Activated CD4-positive, alpha-beta memory T cell treated with anti-CD3 and anti-CD28 coated beads for 36 hours (primary cell): ENCODE measurements at regions not wholly inside any gene's neighbourhood (a gene's known extent, or its start where the extent isn't known, plus 50 kb on each side); places are given as distances from the start of the nearest gene placed in this dataset.
A peak's percentile ranks its signal among the peaks of the same experiment; 100 is the strongest.

Experiments
- CTCF ChIA-PET: fragments of 350-600 bp; sonication (Branson Sonifier 250); formaldehyde crosslinking; loops from one replicate; lab custom pipeline; 2021; ENCODE audit warnings: antibody characterized with exemption, inconsistent platforms; lab: Charles Lee
- POLR2A ChIA-PET: fragments of 350-600 bp; sonication (Branson Sonifier 250); formaldehyde crosslinking; loops from one replicate; lab custom pipeline; 2021; ENCODE audit warnings: antibody characterized with exemption; lab: Charles Lee
- DNase-seq: peaks from one replicate; pipeline ENCODE4 v3.0.0-alpha.2; 2020
- H3K27ac Mint-ChIP-seq: one replicate; pipeline ENCODE4 v1.8.0; 2021; ENCODE audit warnings: mixed read lengths
- H3K27me3 Mint-ChIP-seq: one replicate; pipeline ENCODE4 v1.8.0; 2021; ENCODE audit warnings: mixed read lengths
- H3K36me3 Mint-ChIP-seq: one replicate; pipeline ENCODE4 v1.8.0; 2021; ENCODE audit warnings: mixed read lengths
- H3K4me1 Mint-ChIP-seq: one replicate; pipeline ENCODE4 v1.8.0; 2021; ENCODE audit warnings: low read depth, mixed read lengths
- H3K4me3 Mint-ChIP-seq: one replicate; pipeline ENCODE4 v1.8.0; 2021; ENCODE audit warnings: mild to moderate bottlenecking, mixed read lengths
- H3K9me3 Mint-ChIP-seq: one replicate; pipeline ENCODE4 v1.8.0; 2021; ENCODE audit warnings: mixed read lengths
- intact Hi-C: fragments of 100-400 bp; cut with micrococcal nuclease; formaldehyde crosslinking; loops from one replicate; pipeline ENCODE4 v1.15.1; 2023

DNA sequence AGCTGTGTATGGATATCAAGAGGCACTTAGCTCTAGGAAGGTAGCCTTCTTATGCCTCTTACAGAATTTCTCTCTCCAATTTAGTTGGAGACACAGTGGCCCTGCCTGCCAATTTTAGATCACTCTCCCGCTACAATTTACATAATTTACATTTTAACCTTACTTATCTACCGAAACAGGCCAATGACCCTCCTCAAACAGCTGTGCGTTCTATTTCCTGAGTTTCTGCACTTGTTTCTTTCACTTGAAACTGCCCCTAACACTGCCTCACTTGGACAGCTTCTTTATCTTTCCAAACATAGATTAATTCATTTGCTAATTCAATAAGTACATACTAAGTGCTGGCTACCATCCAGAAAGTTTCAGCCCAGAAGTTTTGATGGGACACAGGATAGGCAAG, 52.9 kb upstream of the HDDC2 start:
- Mint-ChIP-seq H3K36me3 (no peaks in the 10 kb centered on the region), H3K4me3 (no peak overlapping the region), H3K27ac (no peak overlapping the region), H3K9me3 (no peaks in the 10 kb centered on the region), H3K27me3 (peaks cover 2% of the 10 kb centered on the region), H3K4me1 (peaks cover 7% of the 10 kb centered on the region)
- CTCF ChIA-PET = no interaction called here
- DNase-seq = no peak
- intact Hi-C loops = no loop called here
- POLR2A ChIA-PET = no interaction called here

DNA sequence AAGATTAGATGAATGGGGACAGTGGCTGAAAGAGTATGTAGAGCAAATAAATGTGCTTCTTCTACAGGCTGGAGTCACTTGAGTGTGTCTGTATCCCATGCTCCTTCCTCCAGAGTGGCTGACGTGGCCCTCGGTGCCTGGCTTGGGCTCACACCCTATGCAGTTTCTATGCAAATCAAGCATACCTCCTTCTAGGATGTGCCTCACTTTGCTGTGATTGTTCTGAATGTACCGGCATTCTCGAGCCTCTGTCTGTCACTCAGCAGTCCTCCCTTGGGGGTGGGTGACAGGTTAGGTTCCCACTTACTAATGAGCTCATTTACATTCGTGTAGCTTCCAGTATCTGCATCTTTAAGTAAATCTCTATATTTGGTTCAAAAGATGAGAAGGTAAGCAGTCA, 55.1 kb upstream of the HDDC2 start:
- no peaks in the 10 kb centered on the region for H3K9me3 Mint-ChIP-seq
- no peak for DNase-seq
- H3K36me3 Mint-ChIP-seq = no peaks in the 10 kb centered on the region
- CTCF ChIA-PET = interaction anchor here (1.0 kb wide), 1 partner anchor 10 kb away, joined by 3 read pairs; no protein-coding TSS in a partner anchor
- H3K27me3 Mint-ChIP-seq = peaks cover 8% of the 10 kb centered on the region
- intact Hi-C loops = no loop called here
- H3K4me1 Mint-ChIP-seq = peaks cover 7% of the 10 kb centered on the region
- POLR2A ChIA-PET = no interaction called here
- H3K4me3 Mint-ChIP-seq = no peak overlapping the region
- no peak overlapping the region for H3K27ac Mint-ChIP-seq

DNA sequence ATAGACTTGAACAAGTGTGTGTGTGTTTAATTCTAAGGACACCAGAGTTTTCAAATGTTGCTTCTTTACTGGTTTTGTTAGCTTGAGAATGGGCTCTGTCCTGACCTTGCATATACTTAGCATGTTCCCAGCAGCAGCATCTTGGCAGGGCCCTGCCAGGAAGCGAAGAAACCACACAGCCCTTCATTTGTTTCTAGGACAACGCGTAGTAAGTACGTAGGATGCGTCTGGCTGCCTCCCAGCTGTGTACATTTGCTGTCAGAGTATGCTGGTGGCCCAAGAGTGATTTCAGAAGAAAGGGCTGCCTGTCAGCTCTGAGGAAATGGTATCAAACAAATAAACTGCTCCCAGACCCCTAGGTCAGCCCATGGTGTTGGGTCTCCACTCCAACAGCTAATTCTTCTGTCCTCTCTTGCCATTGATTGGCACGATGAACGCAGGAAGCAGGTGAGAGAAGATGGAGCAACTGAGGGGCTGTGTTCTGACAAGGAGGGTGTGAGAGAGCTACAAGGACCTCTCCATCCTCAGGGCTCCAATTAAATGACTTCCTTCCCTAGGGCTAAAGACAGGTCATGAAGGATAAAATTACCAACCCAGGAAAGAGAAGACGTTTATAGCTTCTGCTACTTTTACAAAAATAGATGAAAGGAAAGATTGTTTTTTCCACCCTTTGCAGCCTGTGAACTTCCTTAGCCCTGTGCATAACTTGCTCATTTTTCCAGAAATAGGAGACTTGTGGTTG, 55.9 kb upstream of the HDDC2 start:
- ChIA-PET POLR2A (no interaction called here), CTCF (interaction anchor here (1.0 kb wide), 1 partner anchor 9 kb away, joined by 3 read pairs; no protein-coding TSS in a partner anchor)
- intact Hi-C loops = no loop called here
- peaks cover 14% of the 10 kb centered on the region for H3K27me3 Mint-ChIP-seq
- H3K36me3 Mint-ChIP-seq = no peaks in the 10 kb centered on the region
- peak; percentile 18 for DNase-seq
- H3K27ac Mint-ChIP-seq = no peak overlapping the region
- peaks cover 9% of the 10 kb centered on the region for H3K4me1 Mint-ChIP-seq
- no peak overlapping the region for H3K4me3 Mint-ChIP-seq
- H3K9me3 Mint-ChIP-seq = no peaks in the 10 kb centered on the region

DNA sequence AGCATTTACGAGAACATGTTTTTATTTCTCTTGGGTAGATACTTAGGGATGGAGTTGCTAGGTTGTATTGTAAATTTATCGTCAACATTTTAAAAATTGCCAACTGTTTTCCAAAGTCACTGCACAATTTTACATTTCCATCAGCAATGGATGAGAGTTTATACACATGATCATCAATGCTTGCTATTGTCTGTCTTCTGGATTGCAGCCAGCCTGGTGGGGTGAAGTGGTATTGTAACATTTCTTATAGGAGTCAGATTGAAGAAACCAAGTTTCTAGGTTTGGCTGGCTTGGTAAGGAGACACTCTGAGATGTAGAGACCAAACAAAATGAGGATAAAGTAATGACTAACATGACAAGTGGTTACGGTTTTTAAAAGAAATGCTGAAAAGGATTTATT, 57.1 kb upstream of the HDDC2 start:
- H3K9me3 Mint-ChIP-seq = no peaks in the 10 kb centered on the region
- ChIA-PET POLR2A (no interaction called here), CTCF (no interaction called here)
- H3K4me1 Mint-ChIP-seq = peaks cover 10% of the 10 kb centered on the region
- H3K27ac Mint-ChIP-seq = no peak overlapping the region
- H3K27me3 Mint-ChIP-seq = peaks cover 21% of the 10 kb centered on the region
- no peak overlapping the region for H3K4me3 Mint-ChIP-seq
- H3K36me3 Mint-ChIP-seq = no peaks in the 10 kb centered on the region
- no peak for DNase-seq
- intact Hi-C loops = no loop called here

DNA sequence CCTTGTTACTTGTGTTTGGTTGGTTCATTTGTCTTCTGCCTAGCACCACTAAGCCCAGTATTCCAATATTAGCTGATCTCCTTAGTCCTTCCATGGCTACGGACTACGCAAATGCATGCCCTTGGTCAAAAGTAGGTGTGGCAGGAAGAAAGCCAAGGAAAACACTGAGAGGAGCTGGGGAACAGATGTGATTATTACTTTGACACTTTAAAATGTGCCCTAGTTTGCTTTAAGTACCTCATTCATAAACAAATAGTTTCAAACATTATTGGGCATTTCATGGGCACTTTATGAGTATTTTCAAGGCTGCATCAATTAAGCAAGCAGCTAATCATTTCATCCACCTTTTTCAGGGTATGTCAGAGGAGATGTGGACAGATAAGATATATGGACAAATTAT, 60.1 kb upstream of the HDDC2 start:
- Mint-ChIP-seq H3K4me1 (peaks cover 10% of the 10 kb centered on the region), H3K27ac (no peak overlapping the region), H3K36me3 (no peaks in the 10 kb centered on the region), H3K9me3 (no peaks in the 10 kb centered on the region), H3K4me3 (no peak overlapping the region), H3K27me3 (peaks cover 31% of the 10 kb centered on the region)
- POLR2A ChIA-PET = no interaction called here
- intact Hi-C loops = no loop called here
- CTCF ChIA-PET = no interaction called here
- DNase-seq = no peak

DNA sequence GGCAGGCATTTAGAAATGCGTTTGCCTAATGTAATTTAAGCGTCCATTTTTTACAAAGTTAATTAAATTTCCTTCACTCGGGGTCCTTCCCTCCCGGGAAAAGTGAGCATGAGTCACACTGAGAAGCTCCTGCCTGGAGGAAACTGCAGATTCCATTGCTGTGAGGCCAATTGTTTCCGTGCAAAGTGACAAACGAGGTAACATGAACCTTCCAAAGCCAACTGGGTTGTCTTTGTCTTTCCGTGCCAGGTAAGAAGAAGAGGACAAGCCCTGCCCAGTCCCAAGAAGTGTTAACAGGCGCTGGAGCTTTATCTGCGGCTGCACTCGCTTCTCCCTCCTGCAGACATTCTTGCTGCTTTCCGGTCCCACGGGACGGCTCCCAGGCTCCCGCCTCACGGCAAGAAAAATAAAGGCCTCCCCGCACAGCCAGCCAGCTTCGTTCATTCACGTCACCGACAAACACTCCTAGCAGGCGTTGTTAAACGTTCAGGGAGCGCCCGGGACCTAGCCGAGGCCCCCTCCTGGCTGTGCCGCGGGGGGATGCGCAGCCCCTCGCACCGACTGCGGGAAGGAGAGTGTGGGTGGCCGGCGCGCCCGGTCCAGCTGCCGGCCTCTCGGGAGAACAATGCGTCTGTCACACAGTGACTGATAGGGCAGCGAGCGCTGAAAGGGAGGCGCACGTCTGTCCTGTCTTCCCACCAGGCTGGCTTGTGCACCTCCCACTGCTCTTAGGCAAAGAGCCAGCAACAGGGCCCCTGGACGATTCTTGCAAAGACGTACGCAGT, 61.5 kb upstream of the HDDC2 start:
- no peak overlapping the region for H3K27ac Mint-ChIP-seq
- intact Hi-C loops = no loop called here
- peaks cover 31% of the 10 kb centered on the region for H3K27me3 Mint-ChIP-seq
- ChIA-PET POLR2A (no interaction called here), CTCF (no interaction called here)
- no peaks in the 10 kb centered on the region for H3K36me3 Mint-ChIP-seq
- H3K4me1 Mint-ChIP-seq = peaks cover 4% of the 10 kb centered on the region
- no peak overlapping the region for H3K4me3 Mint-ChIP-seq
- H3K9me3 Mint-ChIP-seq = no peaks in the 10 kb centered on the region
- DNase-seq = no peak

DNA sequence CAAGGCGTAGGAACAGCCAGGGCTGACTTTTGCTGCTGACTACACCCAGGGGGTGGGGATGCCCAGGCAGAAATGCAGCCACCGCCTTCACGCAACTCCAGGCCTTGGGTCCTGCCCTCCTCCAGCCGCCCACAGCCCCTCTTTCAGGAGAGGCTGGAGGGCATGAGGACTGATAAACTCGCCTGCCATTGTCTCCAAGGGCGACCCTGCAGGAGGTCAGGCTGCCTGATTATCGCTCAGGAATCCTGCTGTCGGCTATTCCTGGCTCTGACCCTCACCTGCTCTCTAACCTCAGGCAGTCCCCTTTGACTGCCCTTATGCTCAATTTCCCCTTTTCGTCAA, 62.0 kb upstream of the HDDC2 start:
- DNase-seq = no peak
- ChIA-PET CTCF (no interaction called here), POLR2A (no interaction called here)
- H3K9me3 Mint-ChIP-seq = no peaks in the 10 kb centered on the region
- H3K27ac Mint-ChIP-seq = no peak overlapping the region
- H3K4me1 Mint-ChIP-seq = peaks cover 4% of the 10 kb centered on the region
- intact Hi-C loops = no loop called here
- H3K36me3 Mint-ChIP-seq = no peaks in the 10 kb centered on the region
- H3K4me3 Mint-ChIP-seq = no peak overlapping the region
- H3K27me3 Mint-ChIP-seq = peaks cover 33% of the 10 kb centered on the region

DNA sequence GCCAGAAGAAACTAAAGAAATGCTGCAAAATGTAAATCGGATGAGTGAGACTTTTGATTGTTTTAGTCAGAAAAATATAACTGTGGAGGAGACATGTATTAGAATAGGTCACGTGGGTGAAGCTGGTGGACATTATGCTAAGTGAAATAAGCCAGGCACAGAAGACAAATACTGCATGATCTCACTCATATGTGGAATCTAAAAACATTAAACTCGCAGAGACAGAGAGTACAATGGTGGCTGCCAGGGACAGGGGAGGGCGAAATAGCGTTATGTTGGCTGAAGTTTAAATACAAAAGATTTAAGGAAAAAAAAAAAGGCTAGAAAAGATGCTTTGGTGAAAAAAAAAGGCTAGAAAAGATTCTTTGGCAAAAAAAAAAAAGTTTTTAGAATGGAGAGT, 63.5 kb upstream of the HDDC2 start:
- POLR2A ChIA-PET = no interaction called here
- CTCF ChIA-PET = no interaction called here
- DNase-seq = no peak
- H3K36me3 Mint-ChIP-seq = no peaks in the 10 kb centered on the region
- intact Hi-C loops = no loop called here
- no peak overlapping the region for H3K4me3 Mint-ChIP-seq
- H3K4me1 Mint-ChIP-seq = peaks cover 4% of the 10 kb centered on the region
- peaks cover 31% of the 10 kb centered on the region for H3K27me3 Mint-ChIP-seq
- H3K27ac Mint-ChIP-seq = no peak overlapping the region
- H3K9me3 Mint-ChIP-seq = no peaks in the 10 kb centered on the region

DNA sequence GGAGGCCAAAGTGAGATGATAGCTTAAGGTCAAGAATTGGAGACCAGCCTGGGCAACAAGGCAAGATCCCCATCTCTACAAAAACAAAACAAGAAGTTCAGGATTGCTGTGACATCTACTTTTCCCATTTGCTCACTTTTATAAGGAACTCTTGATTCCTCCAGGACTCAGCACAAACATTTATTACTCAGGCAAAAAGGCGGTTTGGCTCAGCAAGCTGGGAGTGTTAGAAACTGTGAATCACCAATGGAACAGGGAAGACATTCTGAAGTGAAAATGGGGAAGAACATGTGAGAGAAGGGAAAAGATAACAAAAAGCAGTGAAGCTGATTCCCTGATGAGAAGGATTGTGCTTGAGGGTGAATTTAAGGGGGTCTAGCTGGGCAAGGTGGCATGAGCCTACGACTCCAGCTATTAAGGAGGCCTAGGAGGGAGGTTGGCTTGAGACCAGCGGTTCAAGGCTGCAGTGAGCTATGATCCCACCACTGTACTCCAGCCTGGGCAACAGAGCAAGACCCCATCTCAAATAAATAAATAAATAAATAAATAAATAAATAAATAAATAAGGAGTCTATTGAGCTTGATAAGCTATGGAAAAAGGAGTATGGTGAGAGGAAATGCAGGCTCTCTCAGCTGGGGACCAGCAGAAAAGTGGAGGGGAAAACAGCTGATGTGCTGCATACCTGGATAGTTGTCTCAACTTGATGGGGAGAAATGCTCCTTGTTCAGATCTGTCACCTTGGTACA, 65.4 kb upstream of the HDDC2 start:
- H3K4me3 Mint-ChIP-seq = no peak overlapping the region
- intact Hi-C loops = no loop called here
- H3K27ac Mint-ChIP-seq = no peak overlapping the region
- ChIA-PET CTCF (interaction anchor here (0.7 kb wide), 1 partner anchor 10 kb away, joined by 3 read pairs; no protein-coding TSS in a partner anchor), POLR2A (no interaction called here)
- no peaks in the 10 kb centered on the region for H3K9me3 Mint-ChIP-seq
- no peak for DNase-seq
- peaks cover 4% of the 10 kb centered on the region for H3K4me1 Mint-ChIP-seq
- H3K27me3 Mint-ChIP-seq = peaks cover 25% of the 10 kb centered on the region
- no peaks in the 10 kb centered on the region for H3K36me3 Mint-ChIP-seq

DNA sequence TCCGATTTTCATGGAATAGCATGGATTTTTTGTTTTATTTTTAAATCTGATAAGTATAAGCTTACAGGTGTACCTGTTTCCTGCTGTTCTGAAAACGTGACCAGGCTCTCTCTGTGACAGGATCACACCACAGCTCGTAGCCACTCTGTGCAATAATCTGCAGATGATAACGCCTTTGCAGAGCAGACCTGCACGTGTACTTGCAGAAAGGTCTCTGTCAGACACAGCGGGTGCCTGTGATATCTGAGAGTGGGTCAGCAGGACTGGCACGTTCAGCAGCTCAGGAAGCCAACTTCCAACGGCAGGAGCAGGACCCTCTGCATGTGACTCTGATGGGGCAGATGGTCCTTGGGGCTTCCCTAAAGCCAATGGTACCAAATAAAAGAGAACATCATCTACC, 68.6 kb upstream of the HDDC2 start:
- CTCF ChIA-PET = no interaction called here
- POLR2A ChIA-PET = no interaction called here

DNA sequence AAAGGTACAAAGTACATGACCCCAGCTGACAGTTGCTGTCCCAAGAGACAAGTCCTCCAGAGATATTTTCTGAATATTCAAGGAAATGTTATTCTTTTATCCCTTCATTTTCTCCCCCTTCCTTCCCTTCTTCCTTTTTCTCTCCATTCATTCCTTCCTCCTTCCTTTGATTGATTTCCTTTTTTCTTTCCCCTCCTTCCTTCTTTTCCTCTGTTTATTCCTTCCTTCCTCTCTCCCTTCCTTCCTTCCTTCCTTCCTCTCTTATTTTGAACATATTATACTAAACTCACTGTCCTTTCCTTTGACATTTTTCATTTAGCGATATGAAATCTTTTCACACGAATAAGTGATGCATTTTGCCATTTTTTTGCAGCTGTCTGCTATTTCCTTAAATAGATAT, 73.2 kb upstream of the HDDC2 start:
- Mint-ChIP-seq H3K4me3 (no peak overlapping the region), H3K36me3 (no peaks in the 10 kb centered on the region), H3K27ac (no peak overlapping the region), H3K4me1 (no peaks in the 10 kb centered on the region), H3K27me3 (peaks cover 22% of the 10 kb centered on the region), H3K9me3 (no peaks in the 10 kb centered on the region)
- POLR2A ChIA-PET = no interaction called here
- DNase-seq = no peak
- CTCF ChIA-PET = no interaction called here
- intact Hi-C loops = no loop called here

More for the DNA sequence above, 68.6 kb upstream of the HDDC2 start:
- Mint-ChIP-seq H3K36me3 (no peaks in the 10 kb centered on the region), H3K4me3 (no peak overlapping the region), H3K27me3 (peaks cover 5% of the 10 kb centered on the region), H3K27ac (no peak overlapping the region), H3K4me1 (no peaks in the 10 kb centered on the region), H3K9me3 (no peaks in the 10 kb centered on the region)
- DNase-seq = no peak
- intact Hi-C loops = no loop called here

DNA sequence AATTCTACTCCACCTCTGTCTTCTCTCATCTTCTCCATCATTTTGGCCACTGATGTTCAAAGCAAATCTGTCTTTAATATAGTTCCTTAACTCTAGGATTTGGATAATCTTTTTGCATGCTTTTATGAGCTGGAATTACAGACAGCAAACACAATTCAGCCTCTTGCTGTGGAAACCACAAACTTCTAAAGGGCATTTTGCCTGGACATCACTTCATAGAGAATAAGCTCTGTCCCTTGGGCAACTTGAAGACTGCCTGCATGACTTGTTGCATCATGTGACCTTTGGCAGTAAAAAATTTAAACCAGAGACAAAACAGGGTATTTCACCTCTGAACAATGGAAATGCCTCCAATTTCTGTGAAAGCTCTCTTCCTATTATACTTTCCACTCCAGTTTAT, 74.1 kb upstream of the HDDC2 start:
- ChIA-PET POLR2A (no interaction called here), CTCF (no interaction called here)
- no peaks in the 10 kb centered on the region for H3K36me3 Mint-ChIP-seq
- H3K27me3 Mint-ChIP-seq = peaks cover 23% of the 10 kb centered on the region
- intact Hi-C loops = no loop called here
- no peaks in the 10 kb centered on the region for H3K4me1 Mint-ChIP-seq
- no peaks in the 10 kb centered on the region for H3K9me3 Mint-ChIP-seq
- no peak overlapping the region for H3K27ac Mint-ChIP-seq
- H3K4me3 Mint-ChIP-seq = no peak overlapping the region
- no peak for DNase-seq
